ENCODE measurements at regions not wholly inside any gene's neighbourhood (a gene's known extent, or its start where the extent isn't known, plus 50 kb on each side); places are given as distances from the start of the nearest gene placed in this dataset.
A peak's percentile ranks its signal among the peaks of the same experiment; 100 is the strongest.

GRCh38 chr10:80855348-80855971 lies 317.8 kb downstream of the SH2D4B start:
- TF ChIP-seq CREB1 (IDR thresholded peaks at IDR 0.05): no peak
- peak; percentile 34; the same call in 1 of the 2 replicates for TF ChIP-seq YY1 (IDR thresholded peaks at IDR 0.05; ENCODE audit: low read depth, low read length)
- no peak for TF ChIP-seq JUN (IDR thresholded peaks at IDR 0.05; ENCODE audit: low read depth, low read length)
- peak; percentile 74 to 80 for TF ChIP-seq RAD21 (IDR thresholded peaks at IDR 0.05 in 1 of 2, conservative IDR thresholded peaks at IDR 0.05 in 1 of 2; ENCODE audit: low read depth in 2 of 2, low read length in 2 of 2)
- peak; percentile 78 to 83 (median 78) for TF ChIP-seq CTCF (IDR thresholded peaks at IDR 0.05; ENCODE audit: control extremely low read depth in 1 of 3, insufficient read depth in 1 of 3, low read depth in 1 of 3, low read length in 3 of 3)
- no peak overlapping the region for H2BK20ac ChIP-seq (ENCODE audit: low read length)
- no peak overlapping the region for H2BK15ac ChIP-seq (ENCODE audit: low read length)
- no peaks in the 10 kb centered on the region for H3K36me3 ChIP-seq (ENCODE audit: control insufficient read depth in 2 of 4, insufficient read depth in 4 of 4, low read length in 3 of 4)
- WGBS, 2 experiments (ENCODE audit: extremely low coverage in 1 of 2, insufficient coverage in 1 of 2, insufficient read length in 1 of 2, insufficient replicate concordance in 2 of 2, low coverage in 1 of 2, low lambda C conversion rate in 2 of 2, missing lambda C conversion rate in 1 of 2): 59% methylated on average over 5 of the region's 5 CpGs; no CpG with 5 or more reads in 1 of the 2 experiments
- H2BK5ac ChIP-seq (ENCODE audit: low read depth, low read length): peak overlapping the region; percentile 27; the same call in 1 of the 2 replicates
- no peak overlapping the region for H3K56ac ChIP-seq (replicated peaks; ENCODE audit: insufficient read length, low read depth, low read length)
- no peaks in the 10 kb centered on the region for H3K27me3 ChIP-seq (replicated peaks in 1 of 4; ENCODE audit: control insufficient read depth in 3 of 4, extremely low read depth in 1 of 4, insufficient read depth in 3 of 4, low read length in 3 of 4)
- no peaks in the 10 kb centered on the region; a peak in 3 of 7 replicates for H3K4me1 ChIP-seq (replicated peaks in 1 of 4; ENCODE audit: control insufficient read depth in 3 of 4, insufficient read depth in 4 of 4, low read length in 3 of 4)
- H3K79me1 ChIP-seq (ENCODE audit: low read depth, low read length): no peaks in the 10 kb centered on the region
- H3K27ac ChIP-seq (ENCODE audit: low read depth, low read length): no peak overlapping the region
- FAIRE-seq (peak; percentile 88), DNase-seq (ENCODE audit: low read depth in 1 of 2, low spot score in 2 of 2) (peak; percentile 53 to 77)
- peak overlapping the region; percentile 75 for H2AFZ ChIP-seq (ENCODE audit: low read length)
- H3K18ac ChIP-seq (ENCODE audit: extremely low read depth, low read length): no peak overlapping the region
- ChIA-PET POLR2A (ENCODE audit: partially characterized antibody) (interaction anchor here (0.6 to 0.7 kb wide), 2 partner anchors 27 to 69 kb away, joined by 3 read pairs; no protein-coding TSS in a partner anchor), CTCF (ENCODE audit: partially characterized antibody) (interaction anchor here (0.6 to 8.1 kb wide), 37 partner anchors 8 to 450 kb away, joined by 3 to 85 read pairs (median 5); no protein-coding TSS in a partner anchor)
- no peak overlapping the region for H3K14ac ChIP-seq (ENCODE audit: insufficient read length)
- H4K91ac ChIP-seq (replicated peaks; ENCODE audit: insufficient read length, low read length): no peak overlapping the region
- H3K23ac ChIP-seq (ENCODE audit: insufficient read length): no peak overlapping the region
- H3K9me3 ChIP-seq (ENCODE audit: insufficient read depth in 2 of 2, low read depth in 1 of 2, low read length in 1 of 2): no peaks in the 10 kb centered on the region
- no peaks in the 10 kb centered on the region for H3K79me2 ChIP-seq (ENCODE audit: control insufficient read depth in 1 of 2, insufficient read depth in 2 of 2, low read length in 2 of 2)
- H3K23me2 ChIP-seq (ENCODE audit: low read depth, low read length): no peaks in the 10 kb centered on the region
- no peak overlapping the region; the same call in 1 of the 2 replicates for H2BK12ac ChIP-seq (ENCODE audit: low read depth, low read length)
- no peak overlapping the region for H3K4me3 ChIP-seq (ENCODE audit: extremely low read depth in 1 of 4, insufficient read depth in 2 of 4, low read depth in 3 of 4, low read length in 4 of 4)
- H4K8ac ChIP-seq (ENCODE audit: extremely low read depth, insufficient read depth, low read length): no peak overlapping the region
- no peak overlapping the region for H4K5ac ChIP-seq (ENCODE audit: insufficient read length, low read depth, low read length)
- H2AK5ac ChIP-seq (ENCODE audit: low read depth, low read length): no peak overlapping the region
- no peak overlapping the region for H2BK120ac ChIP-seq (replicated peaks; ENCODE audit: low read depth, low read length)
- H3K9ac ChIP-seq (replicated peaks in 1 of 4; ENCODE audit: extremely low read depth in 1 of 4, low read depth in 3 of 4, low read length in 3 of 4): no peak overlapping the region
- no peak overlapping the region for H3K4ac ChIP-seq (replicated peaks; ENCODE audit: insufficient read length, low read depth, low read length)
- H4K20me1 ChIP-seq (replicated peaks in 1 of 2; ENCODE audit: control insufficient read depth in 1 of 2, insufficient read depth in 2 of 2, low read length in 2 of 2): no peaks in the 10 kb centered on the region
- no peak overlapping the region for H3K4me2 ChIP-seq (ENCODE audit: insufficient read depth in 1 of 2, low read depth in 2 of 2, low read length in 2 of 2)
